IMR-90 (cell line): ENCODE measurements at regions not wholly inside any gene's neighbourhood (a gene's known extent, or its start where the extent isn't known, plus 50 kb on each side); places are given as distances from the start of the nearest gene placed in this dataset.

ENCODE experiments used
- ATAC-seq: fragments of 200-7000 bp; cut with Tn5 transposase; 2 replicates; pipeline ENCODE4 v1.9.1; 2020; ENCODE audit warnings: low read depth, mild to moderate bottlenecking, moderate library complexity
- BruUV-seq: library from RNA; stranded (reverse); fragments of 400-500 nt; replicated peaks from 2 replicates; lab custom pipeline; 2021; lab: Mats Ljungman, UMichigan
- CTCF ChIA-PET: fragments of 300-600 bp; formaldehyde crosslinking; extraction: SDS; loops from one replicate; lab custom pipeline; 2021; ENCODE audit warnings: antibody characterized with exemption; lab: Yijun Ruan, JAX
- POLR2A ChIA-PET: fragments of 300-600 bp; sonication (Branson Sonifier 250); formaldehyde crosslinking; loops from one replicate; lab custom pipeline; 2022; ENCODE audit warnings: antibody characterized with exemption; ENCODE audit not compliant: unreplicated experiment; lab: Charles Lee
- DNase-seq: peaks from one replicate; pipeline ENCODE4 v3.0.0; 2013
- H2AFZ ChIP-seq: replicated peaks from 2 replicates; pipeline ENCODE3; 2013; ENCODE audit warnings: low read length, mild to moderate bottlenecking; ENCODE audit not compliant: poor library complexity
- H2AK5ac ChIP-seq: 2 replicates; pipeline ENCODE4 v1.6.1; 2013; ENCODE audit warnings: low read depth, low read length, inconsistent platforms
- H2AK9ac ChIP-seq: replicated peaks from 2 replicates; pipeline ENCODE3; 2013; ENCODE audit warnings: mild to moderate bottlenecking, low read depth, low read length, moderate library complexity; ENCODE audit not compliant: poor library complexity
- H2BK120ac ChIP-seq: 2 replicates; pipeline ENCODE4 v1.6.1; 2013; ENCODE audit warnings: low read depth, low read length, inconsistent platforms
- H2BK15ac ChIP-seq: 3 replicates; pipeline ENCODE4 v1.6.1; 2013; ENCODE audit warnings: low read depth, low read length, inconsistent platforms
- H2BK20ac ChIP-seq: 2 replicates; pipeline ENCODE4 v1.6.1; 2013; ENCODE audit warnings: low read depth, mild to moderate bottlenecking, inconsistent platforms, low read length, moderate library complexity
- H2BK5ac ChIP-seq: 2 replicates; pipeline ENCODE4 v1.6.1; 2013; ENCODE audit warnings: mild to moderate bottlenecking, low read depth, low read length, inconsistent platforms; ENCODE audit not compliant: poor library complexity, severe bottlenecking
- H3K14ac ChIP-seq: replicated peaks from 2 replicates; pipeline ENCODE4 v1.6.1; 2013; ENCODE audit warnings: low read depth, low read length, inconsistent platforms
- H3K18ac ChIP-seq: 2 replicates; pipeline ENCODE4 v1.6.1; 2013; ENCODE audit warnings: low read depth, low read length, control low read depth
- H3K23ac ChIP-seq: 2 replicates; pipeline ENCODE4 v1.6.1; 2013; ENCODE audit warnings: low read depth, low read length, inconsistent platforms
- H3K27ac ChIP-seq: 2 replicates; pipeline ENCODE4 v1.5.1; 2013; ENCODE audit warnings: mild to moderate bottlenecking, control low read depth, low read length; ENCODE audit not compliant: insufficient read depth
- H3K27me3 ChIP-seq: 2 replicates; pipeline ENCODE4 v1.6.1; 2013; ENCODE audit warnings: low read length; ENCODE audit not compliant: control insufficient read depth, insufficient read depth
- H3K36me3 ChIP-seq: 2 replicates; pipeline ENCODE4 v1.6.1; 2013; ENCODE audit warnings: low read length, mixed read lengths; ENCODE audit not compliant: control insufficient read depth, insufficient read depth
- H3K4ac ChIP-seq: 2 replicates; pipeline ENCODE4 v1.6.1; 2013; ENCODE audit warnings: low read depth, low read length, inconsistent platforms
- H3K4me1 ChIP-seq: 2 replicates; pipeline ENCODE4 v1.6.1; 2013; ENCODE audit warnings: low read length, mixed read lengths; ENCODE audit not compliant: control insufficient read depth, insufficient read depth
- H3K4me2 ChIP-seq: 2 replicates; pipeline ENCODE4 v1.6.1; 2013; ENCODE audit warnings: low read depth, mild to moderate bottlenecking, control low read depth, low read length, moderate library complexity
- H3K4me3 ChIP-seq: 2 replicates; pipeline ENCODE4 v1.5.1; 2013; ENCODE audit warnings: low read depth, mild to moderate bottlenecking, control low read depth, low read length, moderate library complexity; ENCODE audit not compliant: insufficient read depth
- H3K56ac ChIP-seq: 2 replicates; pipeline ENCODE4 v1.6.1; 2013; ENCODE audit warnings: low read length, inconsistent platforms; ENCODE audit not compliant: insufficient read depth; ENCODE audit errors: extremely low read depth
- H3K79me1 ChIP-seq, 2 experiments: 2 replicates each; pipeline ENCODE4 v1.6.1; 2013; ENCODE audit warnings: low read length in 2 of 2, inconsistent platforms in 1 of 2, low read depth in 1 of 2
- H3K9ac ChIP-seq: 2 replicates; pipeline ENCODE4 v1.6.1; 2013; ENCODE audit warnings: low read depth, low read length, control low read depth
- H3K9me1 ChIP-seq: 2 replicates; pipeline ENCODE4 v1.6.1; 2013; ENCODE audit warnings: low read length, inconsistent platforms; ENCODE audit not compliant: insufficient read depth
- H3K9me3 ChIP-seq: 2 replicates; pipeline ENCODE4 v1.6.1; 2013; ENCODE audit warnings: low read length; ENCODE audit not compliant: control insufficient read depth, insufficient read depth
- H4K20me1 ChIP-seq: 2 replicates; pipeline ENCODE4 v1.6.1; 2013; ENCODE audit warnings: low read length, inconsistent platforms; ENCODE audit not compliant: insufficient read depth
- H4K5ac ChIP-seq: 2 replicates; pipeline ENCODE4 v1.6.1; 2013; ENCODE audit warnings: mild to moderate bottlenecking, low read depth, low read length, control low read depth
- H4K8ac ChIP-seq, 2 experiments: 2 replicates each; pipeline ENCODE4 v1.6.1; 2013; ENCODE audit warnings: low read depth in 2 of 2, low read length in 2 of 2, control low read depth in 1 of 2, inconsistent platforms in 1 of 2
- H4K91ac ChIP-seq: 2 replicates; pipeline ENCODE4 v1.6.1; 2013; ENCODE audit warnings: low read depth, low read length, inconsistent platforms; ENCODE audit not compliant: insufficient read depth
- BHLHE40 ChIP-seq: fragments of 150-350 bp; IDR thresholded peaks from 2 replicates; pipeline ENCODE4 v1.6.1; 2016; ENCODE audit warnings: mild to moderate bottlenecking, low read depth, low read length
- CEBPB ChIP-seq: IDR thresholded peaks from 2 replicates; pipeline ENCODE4 v1.6.1; 2012; ENCODE audit warnings: low read depth, low read length, improper control_type of control experiment
- CHD1 ChIP-seq: IDR thresholded peaks from 2 replicates; pipeline ENCODE4 v1.6.1; 2012; ENCODE audit warnings: low read depth, low read length, improper control_type of control experiment
- CTCF ChIP-seq: conservative IDR thresholded peaks from 2 replicates; pipeline ENCODE4 v1.5.1; 2012; ENCODE audit warnings: mild to moderate bottlenecking, low read depth, low read length, improper control_type of control experiment
- ELK1 ChIP-seq: fragments of 150-350 bp; IDR thresholded peaks from 2 replicates; pipeline ENCODE4 v1.6.1; 2016; ENCODE audit warnings: low read depth, mild to moderate bottlenecking, low read length, moderate library complexity, borderline replicate concordance
- FOS ChIP-seq: fragments of 150-350 bp; IDR thresholded peaks from 2 replicates; pipeline ENCODE4 v1.6.1; 2016; ENCODE audit warnings: low read depth, low read length
- MAFK ChIP-seq: IDR thresholded peaks from 2 replicates; pipeline ENCODE4 v1.6.1; 2012; ENCODE audit warnings: low read depth, low read length, improper control_type of control experiment
- MAZ ChIP-seq: IDR thresholded peaks from 2 replicates; pipeline ENCODE4 v1.6.1; 2012; ENCODE audit warnings: low read depth, mild to moderate bottlenecking, low read length, improper control_type of control experiment, moderate library complexity, borderline replicate concordance
- MXI1 ChIP-seq: IDR thresholded peaks from 2 replicates; pipeline ENCODE4 v1.6.1; 2012; ENCODE audit warnings: low read depth, mild to moderate bottlenecking, low read length, moderate library complexity, borderline replicate concordance
- NFE2L2 ChIP-seq: fragments of 150-350 bp; IDR thresholded peaks from 2 replicates; pipeline ENCODE4 v1.6.1; 2016; ENCODE audit warnings: low read depth, mild to moderate bottlenecking, low read length
- POLR2A ChIP-seq: IDR thresholded peaks from 2 replicates; pipeline ENCODE4 v1.6.1; 2012; ENCODE audit warnings: mild to moderate bottlenecking, low read depth, low read length
- RAD21 ChIP-seq: IDR thresholded peaks from 2 replicates; pipeline ENCODE4 v1.6.1; 2012; ENCODE audit warnings: low read length, improper control_type of control experiment
- RCOR1 ChIP-seq: IDR thresholded peaks from 2 replicates; pipeline ENCODE4 v1.6.1; 2012; ENCODE audit warnings: mild to moderate bottlenecking, low read length, improper control_type of control experiment; ENCODE audit not compliant: insufficient replicate concordance
- RFX5 ChIP-seq: IDR thresholded peaks from 2 replicates; pipeline ENCODE4 v1.8.0; 2012; ENCODE audit warnings: low read depth, mild to moderate bottlenecking, low read length, moderate library complexity
- SMC3 ChIP-seq: fragments of 150-350 bp; IDR thresholded peaks from 2 replicates; pipeline ENCODE4 v1.6.1; 2016; ENCODE audit warnings: low read depth, mild to moderate bottlenecking, antibody characterized with exemption, low read length, moderate library complexity
- USF2 ChIP-seq: fragments of 150-350 bp; IDR thresholded peaks from 2 replicates; pipeline ENCODE4 v1.6.1; 2017; ENCODE audit warnings: mild to moderate bottlenecking, antibody characterized with exemption, low read length, low read depth
- WGBS, 2 experiments: methylation state at CpG; one replicate each; pipeline versions ENCODE4 v1.1.5 to v1.1.7; 2013; ENCODE audit warnings: missing lambda C conversion rate in 2 of 2; ENCODE audit not compliant: insufficient read length in 1 of 2; ENCODE audit errors: extremely low coverage in 2 of 2; 5-methylcytosine and 5-hydroxymethylcytosine counted together
- dilution Hi-C: fragments of 300-500 bp; cut with HindIII; formaldehyde crosslinking; loops from one replicate; pipeline ENCODE4 v1.14.3; 2018; ENCODE audit warnings: low sequenced_read_pairs; ENCODE audit not compliant: unreplicated experiment
- in situ Hi-C: fragments of 300-500 bp; cut with MboI; formaldehyde crosslinking; loops from 3 replicates; pipeline ENCODE4 v1.14.3; 2019; ENCODE audit warnings: low sequenced_read_pairs, inconsistent platforms, mixed read lengths
- intact Hi-C: fragments of 100-400 bp; cut with micrococcal nuclease; formaldehyde crosslinking; loops from 2 replicates; pipeline ENCODE4 v1.10.0; 2022

GRCh38 chr13:68851026-68851425 lies 1256.6 kb upstream of the ATXN8OS start:
- no TSS peak for BruUV-seq
- H2BK120ac ChIP-seq: no peak overlapping the region
- H3K56ac ChIP-seq: no peak overlapping the region
- H2BK20ac ChIP-seq: no peak overlapping the region
- H2AFZ ChIP-seq: no peak overlapping the region
- H4K8ac ChIP-seq: no peak overlapping the region
- no peak overlapping the region for H2BK5ac ChIP-seq
- H3K4ac ChIP-seq: no peak overlapping the region
- DNase-seq (no peak), ATAC-seq (no peak)
- H4K20me1 ChIP-seq: no peaks in the 10 kb centered on the region
- no peak overlapping the region for H3K18ac ChIP-seq
- H3K14ac ChIP-seq: no peak overlapping the region
- in situ Hi-C loops: no loop called here
- H3K9ac ChIP-seq: no peak overlapping the region
- H3K4me2 ChIP-seq: no peak overlapping the region
- POLR2A ChIA-PET: no interaction called here
- H3K4me3 ChIP-seq: no peak overlapping the region
- no peaks in the 10 kb centered on the region for H3K9me1 ChIP-seq
- no peak overlapping the region for H2AK5ac ChIP-seq
- no peaks in the 10 kb centered on the region for H3K4me1 ChIP-seq
- H2AK9ac ChIP-seq: no peak overlapping the region
- H4K91ac ChIP-seq: no peak overlapping the region
- peaks cover 6% of the 10 kb centered on the region; the same call in 1 of the 2 replicates for H3K9me3 ChIP-seq
- no peaks in the 10 kb centered on the region for H3K79me1 ChIP-seq
- no peak overlapping the region for H2BK15ac ChIP-seq
- no peak overlapping the region for H3K27ac ChIP-seq
- H3K23ac ChIP-seq: no peak overlapping the region
- TF ChIP-seq CEBPB (no peak), ELK1 (no peak), BHLHE40 (no peak), USF2 (no peak), RFX5 (no peak), SMC3 (no peak), MXI1 (no peak), RCOR1 (no peak), FOS (no peak), CTCF (no peak), RAD21 (no peak), MAFK (no peak), MAZ (no peak), POLR2A (no peak), NFE2L2 (no peak), CHD1 (no peak)
- H4K5ac ChIP-seq: no peak overlapping the region
- dilution Hi-C loops: no loop called here
- WGBS, 2 experiments: no CpG with 5 or more reads among the region's 1 CpG
- CTCF ChIA-PET: no interaction called here
- no peaks in the 10 kb centered on the region for H3K27me3 ChIP-seq
- no peaks in the 10 kb centered on the region for H3K36me3 ChIP-seq
- intact Hi-C loops: no loop called here
